Ecto neural progenitor cell (in vitro differentiated cells): ENCODE measurements at regions not wholly inside any gene's neighbourhood (a gene's known extent, or its start where the extent isn't known, plus 50 kb on each side); places are given as distances from the start of the nearest gene placed in this dataset.

Source experiments
- DNase-seq: peaks from one replicate; pipeline ENCODE4 v3.0.0-alpha.2; 2018; ENCODE audit warnings: low spot score

DNA sequence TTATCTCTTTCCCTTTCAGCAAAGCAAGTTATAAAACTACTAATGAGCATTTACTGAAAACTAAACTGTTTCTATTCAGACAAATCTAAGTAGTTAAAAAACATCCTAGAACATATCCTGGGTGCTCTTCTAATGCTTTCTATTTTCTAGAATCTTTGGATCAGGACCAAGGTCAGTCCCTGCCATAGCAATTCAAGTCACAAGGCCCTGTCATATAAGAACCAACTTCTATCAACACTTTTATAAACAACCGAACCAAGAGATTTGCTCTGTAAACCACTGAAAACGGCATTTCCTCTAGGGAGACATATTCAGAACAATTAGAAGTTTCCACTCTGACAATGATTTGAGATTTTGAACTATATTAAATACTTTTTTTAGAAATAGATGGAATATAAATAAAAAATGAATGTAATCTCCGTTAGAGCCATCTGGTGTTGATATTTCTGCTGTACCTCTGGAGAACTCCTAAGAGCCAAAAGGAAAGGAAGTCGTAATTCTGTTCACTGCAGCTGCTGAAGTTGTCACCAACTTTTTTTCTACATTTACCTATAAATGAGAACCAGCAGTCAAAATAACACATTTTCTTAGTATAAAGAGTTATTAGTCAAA, 51.4 kb upstream of the LGSN start:
- DNase-seq, result no peak

DNA sequence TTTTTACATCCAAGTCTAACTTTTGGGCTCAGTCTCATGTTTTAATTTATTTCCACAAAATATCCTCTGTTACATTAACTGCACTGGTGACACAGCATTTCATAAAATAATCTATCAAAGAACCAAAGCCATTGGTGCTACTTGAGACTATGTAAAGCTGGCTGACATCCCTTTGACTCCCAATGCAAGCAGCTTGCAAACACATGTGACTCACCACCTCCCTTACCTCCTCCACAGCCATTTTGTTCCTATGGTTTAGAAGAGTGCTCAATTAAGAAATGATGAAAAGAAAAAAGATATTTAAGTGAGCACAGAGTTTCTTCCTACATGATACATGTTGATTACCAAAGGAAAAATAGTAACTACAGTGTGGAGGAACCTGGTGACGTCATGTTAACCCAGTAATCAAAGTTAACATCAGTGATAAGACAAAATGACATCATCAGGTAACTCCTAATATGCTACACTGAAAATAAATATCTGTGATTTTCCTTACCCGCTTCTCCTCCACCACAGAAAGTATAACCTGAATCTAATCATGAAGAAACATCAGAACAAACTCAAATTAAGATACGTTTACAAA, 53.3 kb upstream of the LGSN start:
- no peak for DNase-seq

- no peak for DNase-seq
Measured at GRCh38 chr6:63389191-63389844, 69.5 kb upstream of the LGSN start.

GRCh38 chr6:63391203-63391970, 71.6 kb upstream of the LGSN start:
- no peak for DNase-seq

- no peak for DNase-seq
Measured at GRCh38 chr6:63392092-63392724, 72.4 kb upstream of the LGSN start.

- no peak for DNase-seq
Measured at GRCh38 chr6:63394656-63395308, 75.0 kb upstream of the LGSN start.

DNA sequence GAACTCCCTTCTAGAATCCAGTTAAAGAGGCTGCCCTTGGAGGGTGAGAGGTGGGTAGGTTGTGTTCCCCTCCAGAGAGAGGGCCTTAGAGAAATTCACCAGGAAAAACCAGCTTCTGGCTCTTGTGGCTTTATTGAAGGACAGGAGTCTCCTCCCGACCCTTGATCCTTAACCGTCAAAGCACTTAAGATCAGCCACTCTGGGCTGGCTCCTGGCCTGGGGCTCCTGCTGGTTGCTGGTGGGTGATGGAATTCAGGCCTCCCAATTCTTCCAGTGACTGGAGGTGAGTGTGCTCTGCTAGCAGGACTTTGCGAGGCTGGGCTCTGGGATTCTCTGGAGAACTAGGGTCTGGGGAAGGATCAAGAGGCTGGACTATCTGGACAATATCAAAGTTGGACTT, 75.6 kb upstream of the LGSN start:
- DNase-seq, result no peak

- no peak for DNase-seq
Measured at GRCh38 chr6:63403725-63404124, 83.9 kb upstream of the LGSN start.

- no peak for DNase-seq
Measured at GRCh38 chr6:63410435-63411426, 90.9 kb upstream of the LGSN start.

- no peak for DNase-seq
Measured at GRCh38 chr6:63415286-63415685, 95.5 kb upstream of the LGSN start.

DNA sequence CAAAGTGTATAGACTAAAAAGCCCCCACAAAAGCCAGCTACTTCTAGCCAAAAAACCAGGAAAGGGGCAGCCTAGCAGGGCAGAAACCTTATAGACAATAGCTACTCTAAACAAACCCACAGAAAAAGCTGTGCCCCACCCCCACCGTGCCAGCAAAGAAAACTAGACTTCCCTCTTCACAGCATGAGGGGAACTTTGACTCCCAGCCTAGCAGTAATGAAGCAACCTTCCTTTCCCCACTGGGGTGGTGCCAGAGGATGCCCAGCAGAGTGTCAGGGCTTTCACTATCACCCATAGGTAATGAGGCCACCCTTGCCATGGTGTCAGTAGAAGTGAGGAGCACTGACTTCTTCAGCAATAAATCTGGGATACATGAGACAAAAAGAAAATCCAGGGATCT, 99.0 kb upstream of the LGSN start:
- no peak for DNase-seq

DNA sequence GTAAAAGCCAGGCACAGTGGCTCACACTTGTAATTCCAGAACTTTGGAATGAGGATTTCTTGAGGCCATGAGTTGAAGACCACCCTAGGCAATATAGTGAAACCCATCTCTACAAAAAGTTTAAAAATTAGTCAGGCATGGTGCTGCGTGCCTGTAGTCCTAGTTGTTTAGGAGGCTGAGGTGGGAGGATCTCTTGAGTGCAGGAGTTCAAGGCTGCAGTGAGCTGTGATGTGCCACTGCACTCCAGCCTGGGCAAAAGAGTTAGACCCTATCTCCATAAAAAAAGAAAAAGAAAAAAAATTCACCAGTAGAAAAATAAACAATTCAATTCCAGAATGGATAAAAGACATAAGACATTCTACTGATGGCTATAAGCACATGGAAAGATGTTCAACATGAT, 104.9 kb upstream of the LGSN start:
- no peak for DNase-seq

DNA sequence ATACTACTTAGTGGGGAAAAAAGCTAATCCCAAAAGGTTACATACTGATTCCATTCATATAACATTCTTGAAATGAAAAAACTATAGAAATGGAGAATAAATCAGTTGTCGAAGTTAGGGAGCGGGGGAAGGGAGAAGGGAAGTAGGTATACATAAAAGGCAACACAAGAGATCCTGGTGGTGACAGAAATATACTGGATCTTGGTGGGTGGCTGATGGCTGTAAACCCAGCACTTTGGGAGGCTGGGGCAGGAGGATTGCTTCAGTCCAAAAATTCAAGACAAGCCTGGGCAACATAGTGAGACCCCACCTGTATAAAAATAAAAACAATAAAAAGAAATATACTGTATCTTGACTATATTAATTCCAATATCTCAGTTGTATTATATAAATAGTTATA, 105.7 kb upstream of the LGSN start:
- DNase-seq, result no peak

DNA sequence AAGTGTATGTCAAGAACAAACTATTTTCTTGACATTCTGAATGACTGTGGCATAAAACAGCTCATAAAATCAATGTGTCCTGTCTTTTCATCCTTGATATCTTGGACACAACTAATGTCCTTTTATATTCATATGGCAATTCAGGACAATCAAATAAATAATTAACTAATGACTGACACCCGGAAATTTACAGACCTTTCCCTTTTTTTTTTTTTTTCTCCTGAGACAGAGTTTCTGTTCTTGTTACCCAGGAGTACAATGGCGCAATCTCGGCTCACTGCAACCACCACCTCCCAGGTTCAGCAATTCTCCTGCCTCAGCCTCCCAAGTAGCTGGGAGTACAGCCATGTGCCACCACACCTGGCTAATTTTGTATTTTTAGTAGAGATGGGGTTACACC, 107.1 kb upstream of the LGSN start:
- no peak for DNase-seq

GRCh38 chr6:63427951-63428350, 108.2 kb upstream of the LGSN start:
- no peak for DNase-seq

- DNase-seq, result no peak
Measured at GRCh38 chr6:63430985-63431519, 111.3 kb upstream of the LGSN start.

DNA sequence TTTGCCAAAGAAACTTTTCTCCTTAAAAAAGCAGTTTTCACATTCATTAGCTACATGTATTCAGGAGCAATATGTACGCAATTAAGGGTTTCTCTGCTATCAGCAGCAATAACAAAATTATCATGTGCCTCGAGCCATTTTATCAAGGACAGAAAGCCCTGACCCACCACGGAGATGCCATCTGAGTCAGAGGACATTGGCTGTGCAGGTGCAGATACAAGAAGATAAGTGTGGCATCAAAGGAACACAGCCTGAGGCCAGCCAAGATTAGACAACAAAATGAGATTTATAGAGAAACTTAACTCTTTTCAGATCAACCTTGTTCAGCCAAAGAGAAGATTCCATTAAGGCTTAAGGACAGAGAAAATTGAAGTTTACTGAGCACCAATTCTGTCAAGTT, 115.2 kb upstream of the LGSN start:
- no peak for DNase-seq

GRCh38 chr6:63436356-63436755, 116.6 kb upstream of the LGSN start:
- no peak for DNase-seq

DNA sequence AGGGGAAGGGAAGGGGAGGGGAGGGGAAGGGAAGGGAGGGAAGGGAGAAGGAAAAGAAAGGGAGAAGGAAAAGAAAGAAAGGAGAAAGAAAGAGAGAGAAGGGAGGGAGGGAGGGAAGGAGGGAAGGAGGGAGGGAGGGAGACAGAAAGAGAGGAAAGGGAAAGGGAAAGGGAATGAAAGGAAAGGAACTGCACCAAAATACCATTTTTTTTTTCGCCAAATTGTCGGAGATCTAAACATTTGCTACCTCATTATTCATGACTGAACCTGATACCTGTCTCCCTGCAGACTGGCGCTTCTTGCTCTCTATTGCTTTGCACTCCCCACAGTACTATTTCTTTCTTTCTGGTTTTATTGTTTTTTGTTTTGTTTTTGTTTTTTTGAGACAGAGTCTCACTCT, 117.3 kb upstream of the LGSN start:
- DNase-seq, result no peak

DNA sequence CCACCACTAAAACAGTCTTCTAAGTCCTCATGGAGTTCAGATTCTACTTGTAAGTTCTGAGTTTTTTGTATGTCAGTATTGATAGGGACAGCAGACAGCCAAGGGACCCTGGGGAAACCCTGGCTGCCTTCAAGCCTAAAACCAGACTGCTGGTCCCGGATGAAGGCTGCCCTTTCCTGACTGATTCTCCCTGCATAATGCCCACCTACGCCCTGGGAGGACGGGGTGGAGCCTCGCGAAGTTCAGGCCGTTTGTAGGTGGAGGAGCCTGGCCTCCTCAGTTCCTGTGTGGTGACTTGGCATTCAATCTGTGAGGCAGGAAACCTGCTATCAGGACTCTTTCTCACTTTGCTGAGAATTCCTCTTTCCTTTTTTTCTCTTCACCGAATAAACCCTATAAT, 120.3 kb upstream of the LGSN start:
- no peak for DNase-seq

GRCh38 chr6:63440594-63440993, 120.8 kb upstream of the LGSN start:
- no peak for DNase-seq
